Loucy (cell line): ENCODE measurements at regions not wholly inside any gene's neighbourhood (a gene's known extent, or its start where the extent isn't known, plus 50 kb on each side); places are given as distances from the start of the nearest gene placed in this dataset.

Experiments
- EZH2phosphoT487 ChIP-seq: fragments of 200-600 bp; IDR thresholded peaks from 2 replicates; pipeline ENCODE4 v1.6.1; 2018; ENCODE audit warnings: antibody characterized with exemption, mild to moderate bottlenecking, moderate library complexity, borderline replicate concordance
- TF ChIP-seq, protein P1 (sequence below): fragments of 200-600 bp; sonication (generic); conservative IDR thresholded peaks from 2 replicates; pipeline ENCODE4 v1.5.1; 2014; ENCODE audit warnings: mild to moderate bottlenecking, antibody characterized with exemption, low read length

- TF ChIP-seq, protein P1, sequence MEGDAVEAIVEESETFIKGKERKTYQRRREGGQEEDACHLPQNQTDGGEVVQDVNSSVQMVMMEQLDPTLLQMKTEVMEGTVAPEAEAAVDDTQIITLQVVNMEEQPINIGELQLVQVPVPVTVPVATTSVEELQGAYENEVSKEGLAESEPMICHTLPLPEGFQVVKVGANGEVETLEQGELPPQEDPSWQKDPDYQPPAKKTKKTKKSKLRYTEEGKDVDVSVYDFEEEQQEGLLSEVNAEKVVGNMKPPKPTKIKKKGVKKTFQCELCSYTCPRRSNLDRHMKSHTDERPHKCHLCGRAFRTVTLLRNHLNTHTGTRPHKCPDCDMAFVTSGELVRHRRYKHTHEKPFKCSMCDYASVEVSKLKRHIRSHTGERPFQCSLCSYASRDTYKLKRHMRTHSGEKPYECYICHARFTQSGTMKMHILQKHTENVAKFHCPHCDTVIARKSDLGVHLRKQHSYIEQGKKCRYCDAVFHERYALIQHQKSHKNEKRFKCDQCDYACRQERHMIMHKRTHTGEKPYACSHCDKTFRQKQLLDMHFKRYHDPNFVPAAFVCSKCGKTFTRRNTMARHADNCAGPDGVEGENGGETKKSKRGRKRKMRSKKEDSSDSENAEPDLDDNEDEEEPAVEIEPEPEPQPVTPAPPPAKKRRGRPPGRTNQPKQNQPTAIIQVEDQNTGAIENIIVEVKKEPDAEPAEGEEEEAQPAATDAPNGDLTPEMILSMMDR: no peak
- TF ChIP-seq EZH2phosphoT487: no peak
Measured at GRCh38 chr15:37860896-37861295, 73.5 kb upstream of the TMCO5A start.
